ENCODE measurements at regions not wholly inside any gene's neighbourhood (a gene's known extent, or its start where the extent isn't known, plus 50 kb on each side); places are given as distances from the start of the nearest gene placed in this dataset.

GRCh38 chr13:26829716-26830115 lies 69.1 kb upstream of the GPR12 start:
- no peak for DNase-seq (ENCODE audit: low spot score)

GRCh38 chr13:26824581-26824980 lies 64.0 kb upstream of the GPR12 start:
- DNase-seq (ENCODE audit: low spot score) = no peak

GRCh38 chr13:26822146-26822545 lies 61.6 kb upstream of the GPR12 start:
- DNase-seq (ENCODE audit: low spot score) = no peak

- DNase-seq (ENCODE audit: low spot score) = no peak
These were observed 61.1 kb upstream of the GPR12 start for GRCh38 chr13:26821672-26822071.

- no peak for DNase-seq (ENCODE audit: low spot score)
These were observed 60.3 kb upstream of the GPR12 start for GRCh38 chr13:26820871-26821270.

GRCh38 chr13:26819046-26819445 lies 58.5 kb upstream of the GPR12 start:
- no peak for DNase-seq (ENCODE audit: low spot score)

GRCh38 chr13:26816881-26817280 lies 56.3 kb upstream of the GPR12 start:
- no peak for DNase-seq (ENCODE audit: low spot score)

- no peak for DNase-seq (ENCODE audit: low spot score)
These were observed 53.4 kb upstream of the GPR12 start for GRCh38 chr13:26813980-26814348.

- no peak for DNase-seq (ENCODE audit: low spot score)
These were observed 52.9 kb upstream of the GPR12 start for GRCh38 chr13:26813321-26813979.

- DNase-seq (ENCODE audit: low spot score) = no peak
These were observed 51.0 kb upstream of the GPR12 start for GRCh38 chr13:26811581-26811980.

All from kidney capillary endothelial cell (primary cell).